Lower leg skin (tissue), 4 donors: ENCODE measurements at regions not wholly inside any gene's neighbourhood (a gene's known extent, or its start where the extent isn't known, plus 50 kb on each side); places are given as distances from the start of the nearest gene placed in this dataset.

Experiments
- DNase-seq, 2 donors: peaks; one replicate each; pipeline ENCODE4 v3.0.0-alpha.2; 2019; ENCODE audit warnings: low spot score in 2 of 2
- H3K4me3 ChIP-seq: fragments of 200-600 bp; sonication (generic); 2 replicates; pipeline ENCODE4 v1.5.1; 2017; ENCODE audit warnings: mild to moderate bottlenecking, low read depth; ENCODE audit not compliant: poor library complexity, severe bottlenecking
- CTCF ChIP-seq, 3 donors: fragments of 450-650 bp; IDR thresholded peaks; one replicate each; pipeline ENCODE4 v1.5.1; 2016; ENCODE audit warnings: antibody characterized with exemption in 3 of 3, mild to moderate bottlenecking in 3 of 3, moderate library complexity in 2 of 3
- POLR2A ChIP-seq, 2 donors: fragments of 450-650 bp; IDR thresholded peaks; one replicate each; pipeline ENCODE4 v1.6.1; 2016 to 2017; ENCODE audit warnings: antibody characterized with exemption in 2 of 2, mild to moderate bottlenecking in 1 of 2, moderate library complexity in 1 of 2
- WGBS, 2 donors: methylation state at CpG; one replicate each; pipeline ENCODE4 v1.1.5; 2018; 5-methylcytosine and 5-hydroxymethylcytosine counted together
- intact Hi-C: fragments of 100-400 bp; cut with DNase I; formaldehyde crosslinking; loops from one replicate; pipeline ENCODE4 v1.15.0; 2023; ENCODE audit warnings: low total_unique reads

- intact Hi-C loops, result no loop called here
- H3K4me3 ChIP-seq, result no peak overlapping the region
Observed at GRCh38 chr1:201752333-201752732, 76.6 kb upstream of the IPO9 start.

GRCh38 chr1:201753492-201753891 lies 75.5 kb upstream of the IPO9 start:
- 64 to 68% methylated on average over 3 of the region's 3 CpGs for WGBS, 2 donors
- no peak for TF ChIP-seq POLR2A (IDR thresholded peaks at IDR 0.05)
- no peak for TF ChIP-seq CTCF (IDR thresholded peaks at IDR 0.05)
- no peak for DNase-seq
- H3K4me3 ChIP-seq, result no peak overlapping the region
- intact Hi-C loops, result no loop called here

More at GRCh38 chr1:201752333-201752732, 76.6 kb upstream of the IPO9 start:
- WGBS, 2 donors, result 88 to 92% methylated on average over 2 of the region's 2 CpGs
- TF ChIP-seq POLR2A (IDR thresholded peaks at IDR 0.05) (no peak), CTCF (IDR thresholded peaks at IDR 0.05) (no peak)
- DNase-seq, result no peak

- intact Hi-C loops, result no loop called here
- no peak for TF ChIP-seq CTCF (IDR thresholded peaks at IDR 0.05)
- no peak for TF ChIP-seq POLR2A (IDR thresholded peaks at IDR 0.05)
- H3K4me3 ChIP-seq, result no peak overlapping the region
- WGBS, 2 donors, result 84 to 89% methylated on average over 4 of the region's 4 CpGs
- DNase-seq, result no peak
Observed at GRCh38 chr1:201754353-201754752, 74.6 kb upstream of the IPO9 start.

GRCh38 chr1:201755200-201755599 lies 73.8 kb upstream of the IPO9 start:
- DNase-seq, result no peak
- intact Hi-C loops, result no loop called here
- no peak for TF ChIP-seq POLR2A (IDR thresholded peaks at IDR 0.05)
- TF ChIP-seq CTCF (IDR thresholded peaks at IDR 0.05), result no peak
- H3K4me3 ChIP-seq, result no peak overlapping the region

- TF ChIP-seq CTCF (IDR thresholded peaks at IDR 0.05) (no peak), POLR2A (IDR thresholded peaks at IDR 0.05) (no peak)
- intact Hi-C loops, result no loop called here
- DNase-seq, result no peak
- H3K4me3 ChIP-seq, result no peak overlapping the region
Observed at GRCh38 chr1:201756406-201756805, 72.6 kb upstream of the IPO9 start.

GRCh38 chr1:201758499-201759050 lies 70.4 kb upstream of the IPO9 start:
- H3K4me3 ChIP-seq, result no peak overlapping the region
- intact Hi-C loops, result no loop called here
- 82 to 84% methylated on average over 4 of the region's 4 CpGs for WGBS, 2 donors
- TF ChIP-seq POLR2A (IDR thresholded peaks at IDR 0.05), result no peak
- no peak for TF ChIP-seq CTCF (IDR thresholded peaks at IDR 0.05)
- no peak for DNase-seq
